PC-9 (cell line): ENCODE measurements at regions not wholly inside any gene's neighbourhood (a gene's known extent, or its start where the extent isn't known, plus 50 kb on each side); places are given as distances from the start of the nearest gene placed in this dataset.
"Not testable (repeated sequence)": the region's sequence is repeated elsewhere in the genome, so short reads cannot be mapped to it uniquely, and the experiment has no call there.

Experiments
- CTCF ChIP-seq: fragments of 200-600 bp; sonication (generic); conservative IDR thresholded peaks from 2 replicates; pipeline ENCODE4 v1.6.1; 2017; ENCODE audit warnings: mixed run types, antibody characterized with exemption, mild to moderate bottlenecking, moderate library complexity
- EZH2 ChIP-seq: fragments of 200-600 bp; sonication (generic); IDR thresholded peaks from 2 replicates; pipeline ENCODE4 v1.8.0; 2017; ENCODE audit warnings: antibody characterized with exemption, low read depth

- not testable (repeated sequence) for TF ChIP-seq CTCF, EZH2
Measured at GRCh38 chr10:37510520-37510919, 346.9 kb downstream of the ZNF248 start.
